HG03064 (cell line): ENCODE measurements at regions not wholly inside any gene's neighbourhood (a gene's known extent, or its start where the extent isn't known, plus 50 kb on each side); places are given as distances from the start of the nearest gene placed in this dataset.
"Not testable (repeated sequence)": the region's sequence is repeated elsewhere in the genome, so short reads cannot be mapped to it uniquely, and the experiment has no call there.

Experiments used
- ATAC-seq: cut with Tn5 transposase; IDR thresholded peaks from one replicate; pipeline ENCODE4 v1.9.1; 2021; ENCODE audit warnings: low read depth; ENCODE audit not compliant: unreplicated experiment

DNA sequence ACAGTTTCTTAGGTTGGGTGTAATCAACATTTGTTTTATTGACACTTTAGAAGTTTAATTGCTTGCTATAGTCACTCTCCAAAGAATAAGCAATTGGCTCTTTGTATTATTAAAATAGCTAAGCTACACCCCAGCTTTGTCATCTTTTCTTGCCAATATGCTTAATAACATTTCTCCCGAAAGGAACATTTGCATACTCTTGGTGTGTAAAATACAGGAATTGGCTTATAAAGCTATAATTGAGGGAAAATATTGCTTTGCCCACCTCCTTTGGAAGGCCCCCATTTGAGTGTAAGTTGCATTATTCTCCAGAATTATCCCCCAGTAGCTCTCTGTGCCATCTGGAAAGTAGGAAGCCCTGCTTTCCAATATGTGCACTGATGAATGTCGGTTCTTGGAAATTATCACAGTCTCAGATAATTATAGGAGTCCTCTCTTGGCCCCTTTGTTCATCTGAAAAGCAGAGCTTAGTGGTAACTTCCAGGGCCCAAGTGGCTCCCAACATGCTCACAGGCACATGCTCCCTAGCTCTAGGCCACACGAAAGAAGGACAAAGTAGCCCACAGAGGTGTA, 92.4 kb upstream of the B3GAT2 start:
- ATAC-seq: no peak

DNA sequence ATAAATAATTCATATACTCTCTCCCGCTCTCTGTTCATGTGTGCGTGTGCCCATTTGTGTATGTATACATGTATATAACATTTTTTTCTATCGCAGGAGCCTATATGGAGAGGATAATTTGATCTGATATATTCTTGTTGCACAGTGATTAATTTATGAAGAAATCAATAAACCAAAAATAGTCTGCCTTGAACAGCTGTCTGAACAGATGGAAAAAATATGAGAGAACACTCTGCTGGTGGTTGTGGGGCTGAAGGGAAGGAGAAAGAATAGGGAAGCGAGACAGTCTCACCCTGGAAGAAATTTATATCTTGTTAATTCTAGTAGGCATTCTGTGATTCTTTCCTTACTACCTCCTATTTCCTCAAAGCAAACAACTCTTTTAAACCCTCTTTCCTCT, 96.6 kb upstream of the B3GAT2 start:
- no peak for ATAC-seq

DNA sequence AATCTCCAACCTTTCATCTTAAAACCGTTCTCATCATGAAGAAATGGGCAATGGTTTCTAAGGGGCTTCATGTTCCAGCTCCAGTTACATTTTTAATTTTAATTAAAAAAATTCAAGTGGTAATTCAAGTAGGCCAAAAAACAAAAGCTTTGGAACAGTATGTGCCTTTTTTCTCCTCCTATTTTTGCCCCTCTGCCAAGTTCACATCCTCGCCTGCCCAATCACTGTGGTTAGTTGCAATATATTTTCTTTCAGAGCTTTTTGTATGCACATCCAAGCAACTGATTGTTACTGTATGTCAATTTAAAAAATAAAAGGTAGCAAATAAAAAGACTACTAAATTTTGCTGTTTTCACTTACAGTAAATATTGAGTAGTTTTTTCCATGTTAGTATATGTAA, 99.8 kb upstream of the B3GAT2 start:
- ATAC-seq: no peak

DNA sequence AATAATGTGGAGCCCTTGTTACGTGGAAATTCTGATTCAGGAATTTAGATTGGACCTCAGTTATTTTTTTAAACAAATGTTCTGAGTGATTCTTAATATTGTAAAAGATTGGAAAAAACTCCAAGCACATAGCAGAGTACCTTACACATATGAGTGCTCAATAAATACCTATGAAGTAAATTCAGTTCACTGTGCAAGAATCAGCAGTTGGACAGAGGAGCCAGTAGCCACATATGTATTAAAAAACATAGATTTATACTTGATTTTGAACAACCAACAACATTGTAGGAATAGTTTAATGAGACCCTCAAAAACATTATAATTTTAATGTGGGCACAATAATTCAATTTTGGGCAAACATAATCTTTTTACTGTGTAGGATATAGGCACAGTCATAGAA, 109.3 kb upstream of the B3GAT2 start:
- ATAC-seq: no peak

DNA sequence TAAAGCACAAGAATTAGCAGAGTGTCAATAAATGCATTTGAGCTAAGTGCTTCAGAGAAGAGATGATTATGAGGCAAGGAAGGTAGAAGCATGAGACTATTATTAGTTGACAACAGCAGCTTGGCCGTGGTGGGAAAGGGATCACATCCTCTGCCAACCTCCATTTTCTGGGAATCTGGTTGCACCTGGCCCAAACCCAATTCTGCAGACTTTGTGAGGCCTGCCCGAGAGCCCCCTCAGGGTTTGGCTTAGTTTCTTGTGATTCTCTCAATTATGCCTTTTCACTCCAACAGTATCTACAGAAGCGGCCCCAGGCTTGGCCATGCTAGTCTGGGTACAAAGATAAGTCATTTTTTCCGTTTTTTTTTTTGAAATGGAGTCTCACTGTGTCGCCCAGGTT, 111.0 kb upstream of the B3GAT2 start:
- ATAC-seq: no peak

DNA sequence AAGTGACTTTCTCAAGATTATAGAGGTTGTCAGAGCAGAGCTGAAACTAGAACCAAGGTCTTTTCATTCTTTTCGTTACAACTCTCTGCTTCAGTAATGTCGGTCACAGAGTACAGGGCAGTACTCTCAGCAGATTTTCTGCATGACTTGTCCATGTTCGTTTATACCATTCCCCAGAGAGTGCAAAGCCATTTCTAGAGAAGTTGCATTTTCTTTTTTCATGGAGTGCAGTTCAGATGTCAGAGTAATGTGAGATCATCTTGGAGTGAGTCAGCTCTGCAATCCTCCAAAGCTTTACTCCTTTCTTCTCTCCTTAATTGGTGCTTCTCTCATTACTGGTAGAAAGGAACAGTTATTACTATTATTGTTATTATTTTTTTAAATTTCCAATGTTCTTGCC, 115.6 kb upstream of the B3GAT2 start:
- ATAC-seq: no peak

DNA sequence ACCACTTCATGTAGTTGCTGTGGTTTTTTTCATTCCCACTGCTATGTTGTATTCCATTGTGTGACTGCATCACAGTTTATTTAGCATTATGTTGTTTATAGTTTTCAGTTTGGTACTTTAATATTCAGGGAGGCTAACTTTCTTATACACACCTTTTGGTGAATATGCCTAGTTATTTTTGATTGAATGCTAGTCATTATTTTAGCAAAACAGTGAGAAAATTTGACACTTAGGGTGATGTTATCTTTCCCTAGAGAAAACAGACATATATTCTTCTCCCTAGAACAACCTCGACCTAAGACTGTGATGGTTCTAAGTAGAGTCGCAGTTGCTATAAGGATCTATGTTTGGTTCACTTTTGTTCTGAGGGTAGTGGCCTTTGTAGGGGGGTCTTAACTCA, 120.8 kb upstream of the B3GAT2 start:
- no peak for ATAC-seq

DNA sequence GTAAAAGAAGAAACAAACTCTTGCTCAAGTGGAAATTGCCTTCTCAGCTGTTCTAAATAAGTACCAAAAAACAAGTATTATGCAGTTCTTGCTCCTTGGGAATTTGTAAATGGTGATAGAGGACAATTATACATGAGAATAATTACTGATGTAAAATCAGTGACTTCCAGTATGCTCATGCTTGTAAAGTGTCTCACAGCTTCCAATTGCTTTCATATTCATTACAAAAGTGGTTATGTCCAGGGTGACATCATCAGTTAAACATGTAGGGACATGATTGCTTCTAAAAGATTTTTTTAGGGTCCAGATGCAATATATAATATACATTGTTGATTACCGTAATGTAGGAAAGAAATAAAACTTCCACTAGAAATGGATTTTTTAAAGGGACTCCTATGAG, 122.8 kb upstream of the B3GAT2 start:
- no peak for ATAC-seq

DNA sequence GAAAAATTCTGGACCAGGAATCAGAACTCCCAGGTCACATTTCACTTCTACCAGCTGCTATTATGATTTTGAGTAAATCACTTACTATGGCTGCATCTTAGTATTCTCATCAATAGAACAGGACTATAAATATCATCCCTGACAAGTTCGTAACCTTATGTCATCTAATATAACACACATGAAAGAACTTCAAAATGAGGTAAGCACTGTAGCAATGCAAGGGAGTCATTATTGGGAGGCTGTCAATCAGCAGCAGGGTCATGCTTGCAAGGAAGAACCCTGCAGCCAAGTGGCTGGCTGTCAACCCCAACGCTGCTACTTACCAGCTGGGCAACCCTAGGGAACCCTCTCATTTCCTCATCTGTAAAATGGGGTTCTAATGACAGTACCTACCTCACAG, 123.3 kb upstream of the B3GAT2 start:
- no peak for ATAC-seq

DNA sequence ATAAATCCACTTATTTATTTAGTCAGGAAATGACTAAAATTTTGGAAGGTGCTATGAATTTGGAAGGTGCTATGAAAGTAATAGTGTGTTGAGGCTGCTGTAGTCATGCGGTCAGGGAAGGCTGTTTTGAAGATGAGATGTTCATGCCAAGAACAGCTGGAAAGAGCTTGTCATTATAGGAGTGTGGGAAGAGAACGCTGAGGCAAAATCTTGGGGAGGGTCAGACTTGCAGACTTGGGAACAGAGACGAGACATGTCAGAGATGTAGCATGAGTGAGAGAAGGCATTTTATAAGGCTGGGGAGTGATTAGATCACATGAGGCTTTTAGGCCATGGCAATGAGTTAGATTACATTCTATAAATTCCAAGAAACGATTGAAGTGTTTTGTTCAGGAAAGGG, 124.0 kb upstream of the B3GAT2 start:
- ATAC-seq: no peak

DNA sequence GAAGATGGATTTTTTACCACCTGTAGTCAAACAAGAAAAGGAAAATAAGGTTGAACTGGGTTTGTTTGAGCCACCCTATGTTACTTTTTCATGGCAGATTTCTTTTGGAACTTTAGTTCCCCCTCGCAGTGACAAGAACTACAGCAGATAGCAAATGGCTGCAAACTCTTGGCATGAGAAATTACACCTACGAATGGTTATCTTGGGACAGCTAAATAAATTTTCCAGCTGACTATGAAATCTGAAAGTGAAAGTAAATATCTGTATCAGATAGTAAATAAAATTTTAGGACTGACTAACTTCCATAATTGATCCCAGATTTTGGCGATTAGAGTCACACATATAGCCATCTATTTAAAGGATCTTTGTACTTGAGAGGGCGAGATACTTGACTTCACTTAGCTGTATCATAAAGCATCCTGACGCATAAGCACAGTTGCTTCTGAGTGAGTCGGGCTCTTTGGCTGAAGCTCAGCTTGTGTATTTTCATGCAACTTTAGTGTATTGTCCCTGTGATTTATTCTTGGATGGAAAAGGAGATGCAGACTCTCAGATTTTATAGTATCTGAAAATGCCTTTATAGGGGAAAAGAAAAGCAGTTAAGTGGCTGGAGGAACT, 125.3 kb upstream of the B3GAT2 start:
- ATAC-seq: no peak

DNA sequence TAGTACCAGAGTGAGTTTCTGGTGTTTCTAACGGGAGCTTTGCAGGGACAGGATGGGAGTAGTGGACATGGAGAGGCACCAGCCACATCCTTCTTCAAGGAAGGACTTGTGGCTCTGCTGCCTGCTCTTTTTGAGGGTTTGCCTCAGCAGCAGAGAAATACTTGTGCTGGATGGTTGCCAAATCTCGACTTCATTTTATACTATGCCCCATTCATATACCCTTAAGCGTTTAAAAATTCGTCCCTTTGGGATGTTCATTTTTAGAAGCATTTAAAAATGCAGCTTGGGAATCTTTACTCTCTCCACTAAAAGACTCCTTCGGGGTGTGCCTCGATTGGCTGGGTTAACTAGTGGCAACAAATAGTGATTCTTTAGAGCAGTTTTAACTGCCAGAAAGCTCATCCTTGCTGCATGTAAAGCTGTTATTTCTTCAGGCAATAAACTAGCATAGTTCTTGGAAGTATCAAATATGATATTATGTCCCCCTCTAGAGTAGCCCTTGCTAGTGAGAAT, 126.5 kb upstream of the B3GAT2 start:
- ATAC-seq: no peak

DNA sequence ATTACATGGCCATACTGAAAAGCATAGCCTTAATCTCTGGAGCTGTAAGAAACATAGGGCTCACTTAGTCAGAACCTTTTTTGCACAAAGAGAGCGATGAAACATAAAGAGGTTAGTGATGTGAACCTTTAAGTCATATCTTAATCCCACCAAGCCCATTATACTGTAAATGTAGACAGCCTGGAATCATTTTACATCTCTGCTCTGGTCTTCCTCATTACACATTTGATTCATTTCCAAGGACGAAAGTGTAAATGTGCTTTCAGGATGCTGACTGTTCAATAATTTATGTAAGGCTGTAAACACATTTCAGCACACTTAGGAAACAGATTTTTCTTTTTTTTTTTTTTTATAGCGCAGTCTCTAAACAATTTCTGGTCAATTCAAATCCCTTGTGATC, 131.3 kb upstream of the B3GAT2 start:
- no peak for ATAC-seq

DNA sequence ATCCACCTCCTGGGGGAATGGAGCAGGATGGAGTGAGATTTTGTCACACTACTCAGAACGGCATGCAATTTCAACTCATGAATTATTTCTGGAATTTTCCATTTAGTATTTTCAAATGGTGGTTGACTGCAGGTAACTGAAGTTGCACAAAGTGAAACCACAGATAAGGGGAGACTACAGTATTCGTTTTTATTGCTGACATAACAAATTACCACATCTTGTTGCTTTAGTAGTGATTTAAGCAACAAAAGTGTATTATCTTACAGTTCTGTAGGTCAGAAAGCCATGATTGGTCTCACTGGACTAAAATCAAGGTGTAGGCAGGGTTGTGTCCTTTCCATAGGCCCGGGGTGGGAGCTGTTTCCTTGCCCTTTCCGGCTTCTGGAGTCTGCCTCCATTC, 133.4 kb upstream of the B3GAT2 start:
- ATAC-seq: no peak

DNA sequence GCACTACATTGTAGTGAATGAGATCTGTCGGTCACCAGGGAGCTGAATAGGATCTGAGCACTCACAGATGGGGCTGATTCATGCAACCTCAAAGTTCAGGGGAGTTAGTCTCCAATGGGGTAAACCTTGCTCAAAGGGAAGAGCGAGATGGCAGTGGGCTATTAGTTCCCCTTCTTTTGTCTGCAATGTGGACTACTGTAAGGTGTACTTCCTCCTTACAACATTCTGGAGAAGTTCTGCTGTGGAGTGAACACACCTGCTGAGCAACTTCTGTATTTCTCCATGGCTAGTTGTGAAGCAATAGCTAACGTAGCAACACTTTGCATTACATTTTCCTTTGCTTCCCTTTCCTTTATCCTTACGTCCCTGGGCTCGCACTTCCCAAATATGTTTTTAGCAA, 134.3 kb upstream of the B3GAT2 start:
- no peak for ATAC-seq

DNA sequence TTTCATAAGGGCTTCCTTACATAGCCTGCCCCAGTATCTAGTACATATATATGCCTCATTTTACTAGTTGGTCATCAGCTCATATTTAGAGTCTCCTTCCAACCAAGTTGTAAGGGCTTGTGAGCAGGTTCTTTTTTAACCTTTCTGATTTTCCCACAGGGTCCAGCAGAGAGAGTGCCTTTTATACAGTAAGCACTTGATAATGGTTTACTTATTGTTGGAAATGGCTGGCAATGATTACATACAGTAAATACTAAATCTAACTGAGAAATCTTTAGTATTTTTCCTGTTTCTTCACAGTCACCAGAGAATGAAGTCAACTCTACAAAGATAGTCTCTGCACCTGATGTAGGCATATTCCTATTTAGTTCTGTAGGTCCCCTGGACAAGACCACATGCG, 135.1 kb upstream of the B3GAT2 start:
- ATAC-seq: no peak

DNA sequence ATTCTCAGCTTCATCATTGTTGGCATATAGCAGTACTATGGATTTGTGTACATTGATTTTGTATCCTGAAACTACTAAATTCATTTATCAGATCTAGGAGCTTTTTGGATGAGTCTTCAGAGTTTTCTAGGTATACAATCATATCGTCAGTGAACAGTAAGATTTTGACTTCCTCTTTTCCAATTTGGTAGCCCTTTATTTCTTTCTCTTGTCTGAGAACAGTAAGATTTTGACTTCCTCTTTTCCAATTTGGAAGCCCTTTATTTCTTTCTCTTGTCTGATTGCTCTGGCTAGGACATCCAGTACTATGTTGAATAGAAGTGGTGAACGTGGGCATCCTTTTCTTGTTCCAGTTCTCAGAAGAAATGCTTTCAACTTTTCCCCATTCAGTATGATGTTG, 140.4 kb upstream of the B3GAT2 start:
- not testable (repeated sequence) for ATAC-seq

DNA sequence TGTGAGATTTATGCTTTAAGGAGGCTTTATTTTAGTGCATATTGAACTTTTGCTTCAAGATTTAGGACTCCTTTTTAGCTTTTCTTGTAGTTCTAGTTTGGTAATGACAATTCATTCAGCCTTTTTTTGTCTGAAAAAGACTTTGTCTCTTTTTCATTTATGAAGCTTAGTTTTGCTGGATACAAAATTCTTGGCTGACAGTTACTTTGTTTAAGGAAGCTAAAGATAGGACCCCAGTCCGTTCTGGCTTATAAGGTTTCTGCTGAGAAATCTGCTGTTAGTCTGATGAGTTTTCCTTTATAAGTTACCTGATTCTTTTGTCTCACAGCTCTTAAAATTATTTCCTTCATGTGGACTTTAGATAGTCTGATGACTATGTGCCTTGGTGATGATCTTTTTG, 142.8 kb upstream of the B3GAT2 start:
- ATAC-seq: no peak

DNA sequence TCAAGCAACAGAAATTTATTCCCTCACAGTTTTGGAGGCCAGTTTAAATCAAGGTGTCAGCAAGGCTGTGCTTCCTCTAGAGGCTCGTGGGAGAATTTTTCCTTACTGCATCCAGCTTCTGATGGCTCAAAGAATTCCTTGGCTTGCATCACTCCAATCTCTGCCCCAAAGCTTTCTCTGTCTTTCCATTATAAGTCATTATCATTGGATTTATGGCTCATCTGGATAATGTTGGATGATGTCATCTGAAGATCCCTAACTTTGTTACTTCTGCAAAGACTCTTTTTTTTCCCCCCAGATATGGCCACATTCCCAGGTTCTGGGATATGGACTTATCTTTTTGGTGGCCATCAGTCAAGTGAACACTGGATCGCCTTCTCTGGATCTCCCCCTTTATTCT, 146.3 kb upstream of the B3GAT2 start:
- no peak for ATAC-seq

DNA sequence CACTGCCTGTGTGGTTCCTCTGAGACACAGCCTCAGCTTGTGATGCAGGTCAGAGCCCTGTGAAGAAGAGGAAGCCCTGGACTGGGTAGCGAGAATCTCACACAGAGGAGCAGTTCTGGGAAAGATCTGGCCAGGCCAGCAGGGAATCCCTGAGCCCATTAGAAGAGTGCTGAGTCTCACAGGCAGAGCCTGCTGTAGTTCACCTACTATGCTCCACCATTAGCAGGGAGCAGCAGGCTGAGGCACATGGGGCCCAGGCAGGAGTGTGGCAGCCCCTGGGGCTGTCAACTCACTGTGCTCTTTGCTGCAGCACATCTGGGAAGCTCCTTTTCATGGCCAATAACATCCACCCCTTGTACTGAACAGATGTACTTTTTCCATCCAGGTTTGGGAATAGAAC, 146.8 kb upstream of the B3GAT2 start:
- no peak for ATAC-seq

DNA sequence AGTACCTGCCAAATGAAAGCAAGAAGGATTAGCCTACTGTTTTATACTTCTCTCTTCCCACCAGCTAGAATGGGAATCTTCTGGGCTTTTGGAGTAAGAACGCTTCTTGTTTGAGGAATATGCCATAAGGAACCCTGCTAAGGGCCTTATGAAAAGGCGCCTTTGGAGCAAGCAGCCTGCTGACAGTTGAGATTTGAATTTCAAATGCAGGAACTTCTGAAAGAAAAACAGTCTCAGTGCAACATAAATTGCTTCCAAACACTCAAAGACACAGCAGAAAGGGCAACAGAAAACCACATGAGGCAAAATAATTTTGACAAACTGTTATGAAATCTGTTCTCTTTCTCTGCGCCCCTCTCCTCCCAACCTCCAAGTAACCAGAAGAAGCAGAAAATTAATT, 149.4 kb upstream of the B3GAT2 start:
- ATAC-seq: no peak

DNA sequence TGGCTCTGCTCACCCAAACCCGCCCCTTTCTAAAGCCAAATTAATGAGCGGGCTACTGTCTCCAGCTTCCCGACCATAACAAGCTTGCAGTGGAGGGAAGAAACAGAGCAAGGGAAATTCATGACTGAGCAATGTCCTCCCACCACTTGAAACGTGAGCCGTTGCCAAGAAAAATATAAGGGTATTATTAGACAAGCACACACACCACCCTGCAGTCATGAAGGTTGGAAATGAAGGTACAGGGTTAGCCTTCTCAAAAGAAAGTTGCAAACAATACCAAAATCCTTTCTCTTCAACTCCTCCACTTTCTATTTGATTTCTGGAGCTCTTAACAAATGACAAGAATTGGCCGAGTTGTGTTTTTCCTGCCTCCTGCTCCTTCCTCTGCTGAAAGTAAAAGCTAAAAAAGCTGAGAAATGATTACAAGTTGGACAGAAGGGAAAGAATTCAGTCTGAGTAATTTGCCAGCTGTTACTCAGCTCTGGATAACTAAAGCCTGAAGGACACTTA, 151.1 kb upstream of the B3GAT2 start:
- no peak for ATAC-seq

DNA sequence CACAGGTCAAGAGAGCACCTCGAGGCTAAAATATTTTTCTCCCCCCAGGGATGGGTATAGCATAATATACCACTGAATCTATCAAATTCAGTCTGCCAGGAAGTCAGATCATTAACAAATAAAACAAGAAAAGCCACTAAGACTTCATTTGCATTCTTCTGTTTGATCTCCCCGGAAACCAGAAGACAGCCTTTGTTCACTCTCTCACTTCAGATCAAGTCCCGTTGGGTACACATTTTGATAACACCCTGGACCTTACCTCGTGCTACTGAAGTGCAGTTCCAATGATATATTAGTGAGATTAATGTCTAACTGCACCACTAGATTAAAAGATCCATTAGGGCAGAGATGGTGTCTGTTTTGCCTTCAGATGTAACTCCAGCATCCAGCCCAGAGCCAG, 157.7 kb upstream of the B3GAT2 start:
- no peak for ATAC-seq
